ENCODE measurements at regions not wholly inside any gene's neighbourhood (a gene's known extent, or its start where the extent isn't known, plus 50 kb on each side); places are given as distances from the start of the nearest gene placed in this dataset.

- TF ChIP-seq FOXA3 (CRISPR knock-in tag; conservative IDR thresholded peaks at IDR 0.05 in 1 of 2, IDR thresholded peaks at IDR 0.05 in 1 of 2) (no peak), RAD21 (CRISPR knock-in tag; conservative IDR thresholded peaks at IDR 0.05 in 1 of 2, IDR thresholded peaks at IDR 0.05 in 1 of 2) (peak in 1 of 2 experiments; percentile 23; a peak in 1 of 4 replicates), ZNF41 (CRISPR knock-in tag; conservative IDR thresholded peaks at IDR 0.05) (no peak), ZNF384 (IDR thresholded peaks at IDR 0.05; ENCODE audit: low read depth, low read length) (no peak), SRSF1 (IDR thresholded peaks at IDR 0.05; ENCODE audit: low read depth, low read length) (no peak), ZC3H4 (CRISPR knock-in tag; IDR thresholded peaks at IDR 0.05; ENCODE audit: borderline replicate concordance) (no peak), CREB3L1 (IDR thresholded peaks at IDR 0.05; ENCODE audit: borderline replicate concordance, low read depth) (no peak), EP300 (IDR thresholded peaks at IDR 0.05; ENCODE audit: low read length) (no peak), FOXP1 (CRISPR knock-in tag; IDR thresholded peaks at IDR 0.05) (no peak), ELF2 (CRISPR knock-in tag; IDR thresholded peaks at IDR 0.05) (no peak), TCF7L2 (IDR thresholded peaks at IDR 0.05; ENCODE audit: low read depth, low read length) (no peak), ZNF134 (CRISPR knock-in tag; conservative IDR thresholded peaks at IDR 0.05) (no peak), RBFOX2 (IDR thresholded peaks at IDR 0.05; ENCODE audit: low read depth, low read length) (no peak), ZNF830 (CRISPR knock-in tag; IDR thresholded peaks at IDR 0.05) (no peak), ZNF655 (CRISPR knock-in tag; IDR thresholded peaks at IDR 0.05) (no peak), DACH1 (IDR thresholded peaks at IDR 0.05; ENCODE audit: partially characterized antibody) (no peak), DNMT1 (IDR thresholded peaks at IDR 0.05) (no peak), MEF2A (IDR thresholded peaks at IDR 0.05; ENCODE audit: control insufficient read depth, low read depth, low read length) (no peak), HDAC2 (IDR thresholded peaks at IDR 0.05) (no peak), ZNF707 (CRISPR knock-in tag; conservative IDR thresholded peaks at IDR 0.05) (no peak), HNRNPK (IDR thresholded peaks at IDR 0.05; ENCODE audit: low read depth, low read length, poor library complexity, severe bottlenecking) (no peak), ZNF24 (IDR thresholded peaks at IDR 0.05) (no peak), THRAP3 (IDR thresholded peaks at IDR 0.05; ENCODE audit: borderline replicate concordance) (no peak), ZNF695 (CRISPR knock-in tag; IDR thresholded peaks at IDR 0.05) (no peak)
Observed at GRCh38 chr5:173831196-173831914, 56.8 kb upstream of the CPEB4 start (continued).

Measured in K562 (cell line).